ENCODE measurements at regions not wholly inside any gene's neighbourhood (a gene's known extent, or its start where the extent isn't known, plus 50 kb on each side); places are given as distances from the start of the nearest gene placed in this dataset.

DNA sequence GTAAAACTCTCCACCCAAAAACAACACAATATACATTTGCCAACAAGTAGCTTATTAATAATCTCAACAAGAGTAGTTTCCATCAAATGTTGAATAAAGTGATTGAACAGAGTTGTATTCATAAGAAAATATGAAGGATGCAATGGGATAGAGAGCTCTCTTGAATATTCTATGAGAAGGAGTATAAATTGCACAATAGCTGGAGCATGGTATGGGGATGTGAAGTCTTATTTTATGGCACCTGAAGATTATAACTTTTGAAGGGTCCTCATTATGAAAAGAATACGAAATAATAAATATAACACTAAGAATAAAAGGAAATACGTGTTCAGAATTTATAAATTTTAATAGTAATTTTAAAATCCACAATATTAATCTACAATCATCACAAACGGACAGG, 1415.1 kb downstream of the KCNT2 start:
- Histone ChIP-seq H3K27me3 (ENCODE audit: insufficient read depth, low read length) (no peaks in the 10 kb centered on the region), H3K27ac (ENCODE audit: low read depth, low read length, poor library complexity, severe bottlenecking) (no peak overlapping the region), H4K20me1 (ENCODE audit: insufficient read depth, low read length) (no peaks in the 10 kb centered on the region), H3K9me2 (ENCODE audit: low read depth, low read length) (no peaks in the 10 kb centered on the region), H3K36me3 (ENCODE audit: insufficient read depth, low read length) (no peaks in the 10 kb centered on the region), H3K9me3 (ENCODE audit: low read length) (no peaks in the 10 kb centered on the region), H3K9ac (ENCODE audit: low read length) (no peak overlapping the region), H3K4me3 (ENCODE audit: low read depth, low read length, poor library complexity, severe bottlenecking) (no peak overlapping the region), H3K4me1 (ENCODE audit: insufficient read depth, low read length, severe bottlenecking) (peaks cover 22% of the 10 kb centered on the region), H3K79me2 (ENCODE audit: insufficient read depth, low read length) (no peaks in the 10 kb centered on the region), H3F3A (ENCODE audit: insufficient read depth, low read length) (no peaks in the 10 kb centered on the region), H3K4me2 (ENCODE audit: low read length) (no peak overlapping the region), H2AFZ (ENCODE audit: low read length) (no peak overlapping the region)
- TF ChIP-seq, protein P1, sequence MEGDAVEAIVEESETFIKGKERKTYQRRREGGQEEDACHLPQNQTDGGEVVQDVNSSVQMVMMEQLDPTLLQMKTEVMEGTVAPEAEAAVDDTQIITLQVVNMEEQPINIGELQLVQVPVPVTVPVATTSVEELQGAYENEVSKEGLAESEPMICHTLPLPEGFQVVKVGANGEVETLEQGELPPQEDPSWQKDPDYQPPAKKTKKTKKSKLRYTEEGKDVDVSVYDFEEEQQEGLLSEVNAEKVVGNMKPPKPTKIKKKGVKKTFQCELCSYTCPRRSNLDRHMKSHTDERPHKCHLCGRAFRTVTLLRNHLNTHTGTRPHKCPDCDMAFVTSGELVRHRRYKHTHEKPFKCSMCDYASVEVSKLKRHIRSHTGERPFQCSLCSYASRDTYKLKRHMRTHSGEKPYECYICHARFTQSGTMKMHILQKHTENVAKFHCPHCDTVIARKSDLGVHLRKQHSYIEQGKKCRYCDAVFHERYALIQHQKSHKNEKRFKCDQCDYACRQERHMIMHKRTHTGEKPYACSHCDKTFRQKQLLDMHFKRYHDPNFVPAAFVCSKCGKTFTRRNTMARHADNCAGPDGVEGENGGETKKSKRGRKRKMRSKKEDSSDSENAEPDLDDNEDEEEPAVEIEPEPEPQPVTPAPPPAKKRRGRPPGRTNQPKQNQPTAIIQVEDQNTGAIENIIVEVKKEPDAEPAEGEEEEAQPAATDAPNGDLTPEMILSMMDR (IDR thresholded peaks at IDR 0.05; ENCODE audit: low read length) = no peak
- TF ChIP-seq EZH2 (IDR thresholded peaks at IDR 0.05; ENCODE audit: borderline replicate concordance, low read length) = no peak

- Histone ChIP-seq H3K9me2 (ENCODE audit: low read depth, low read length) (no peaks in the 10 kb centered on the region), H3K4me1 (ENCODE audit: insufficient read depth, low read length, severe bottlenecking) (peaks cover 6% of the 10 kb centered on the region), H3K9me3 (ENCODE audit: low read length) (no peaks in the 10 kb centered on the region), H3K79me2 (ENCODE audit: insufficient read depth, low read length) (no peaks in the 10 kb centered on the region), H3K9ac (ENCODE audit: low read length) (no peak overlapping the region), H4K20me1 (ENCODE audit: insufficient read depth, low read length) (no peaks in the 10 kb centered on the region), H2AFZ (ENCODE audit: low read length) (no peak overlapping the region), H3F3A (ENCODE audit: insufficient read depth, low read length) (no peaks in the 10 kb centered on the region), H3K27me3 (ENCODE audit: insufficient read depth, low read length) (no peaks in the 10 kb centered on the region), H3K4me2 (ENCODE audit: low read length) (no peak overlapping the region), H3K27ac (ENCODE audit: low read depth, low read length, poor library complexity, severe bottlenecking) (no peak overlapping the region), H3K4me3 (ENCODE audit: low read depth, low read length, poor library complexity, severe bottlenecking) (no peak overlapping the region), H3K36me3 (ENCODE audit: insufficient read depth, low read length) (no peaks in the 10 kb centered on the region)
- no peak for TF ChIP-seq EZH2 (IDR thresholded peaks at IDR 0.05; ENCODE audit: borderline replicate concordance, low read length)
These were observed 1419.4 kb downstream of the KCNT2 start for GRCh38 chr1:195188821-195189220.

- Histone ChIP-seq H3K4me3 (ENCODE audit: low read depth, low read length, poor library complexity, severe bottlenecking) (no peak overlapping the region), H4K20me1 (ENCODE audit: insufficient read depth, low read length) (no peaks in the 10 kb centered on the region), H3K9ac (ENCODE audit: low read length) (no peak overlapping the region), H3K9me2 (ENCODE audit: low read depth, low read length) (no peaks in the 10 kb centered on the region), H3K27ac (ENCODE audit: low read depth, low read length, poor library complexity, severe bottlenecking) (no peak overlapping the region), H2AFZ (ENCODE audit: low read length) (no peak overlapping the region), H3F3A (ENCODE audit: insufficient read depth, low read length) (no peaks in the 10 kb centered on the region), H3K4me2 (ENCODE audit: low read length) (no peak overlapping the region), H3K9me3 (ENCODE audit: low read length) (no peaks in the 10 kb centered on the region), H3K36me3 (ENCODE audit: insufficient read depth, low read length) (no peaks in the 10 kb centered on the region), H3K4me1 (ENCODE audit: insufficient read depth, low read length, severe bottlenecking) (peaks cover 6% of the 10 kb centered on the region), H3K27me3 (ENCODE audit: insufficient read depth, low read length) (no peaks in the 10 kb centered on the region), H3K79me2 (ENCODE audit: insufficient read depth, low read length) (no peaks in the 10 kb centered on the region)
- TF ChIP-seq, protein P1 (IDR thresholded peaks at IDR 0.05; ENCODE audit: low read length) = no peak
- TF ChIP-seq EZH2 (IDR thresholded peaks at IDR 0.05; ENCODE audit: borderline replicate concordance, low read length) = no peak
These were observed 1421.7 kb downstream of the KCNT2 start for GRCh38 chr1:195186544-195186943.

DNA sequence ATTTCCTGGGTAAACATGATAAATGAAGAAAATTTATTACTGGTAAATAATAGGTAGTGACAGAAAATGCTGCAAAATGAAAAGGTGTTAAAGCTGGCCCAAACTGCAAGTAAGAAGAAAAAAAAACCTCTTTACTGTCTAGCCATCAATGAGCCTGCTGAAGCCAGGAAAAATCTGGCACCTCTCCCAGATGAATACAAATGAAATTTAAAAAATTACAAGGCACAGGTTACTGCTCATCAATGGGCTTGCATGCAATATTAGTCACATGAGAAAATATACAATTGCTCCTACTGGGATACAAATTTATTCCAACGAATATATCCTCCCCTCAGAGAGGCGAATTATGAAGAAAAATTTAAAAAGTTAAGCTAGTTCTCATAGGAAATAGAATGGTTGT, 1422.5 kb downstream of the KCNT2 start:
- no peak for TF ChIP-seq EZH2 (IDR thresholded peaks at IDR 0.05; ENCODE audit: borderline replicate concordance, low read length)
- TF ChIP-seq, protein P1 (IDR thresholded peaks at IDR 0.05; ENCODE audit: low read length) = no peak
- Histone ChIP-seq H3K4me3 (ENCODE audit: low read depth, low read length, poor library complexity, severe bottlenecking) (no peak overlapping the region), H3K27ac (ENCODE audit: low read depth, low read length, poor library complexity, severe bottlenecking) (no peak overlapping the region), H3K9ac (ENCODE audit: low read length) (no peak overlapping the region), H3K4me1 (ENCODE audit: insufficient read depth, low read length, severe bottlenecking) (peaks cover 6% of the 10 kb centered on the region), H3K9me2 (ENCODE audit: low read depth, low read length) (no peaks in the 10 kb centered on the region), H4K20me1 (ENCODE audit: insufficient read depth, low read length) (no peaks in the 10 kb centered on the region), H3K79me2 (ENCODE audit: insufficient read depth, low read length) (no peaks in the 10 kb centered on the region), H3K9me3 (ENCODE audit: low read length) (no peaks in the 10 kb centered on the region), H3K4me2 (ENCODE audit: low read length) (no peak overlapping the region), H3K27me3 (ENCODE audit: insufficient read depth, low read length) (no peaks in the 10 kb centered on the region), H3K36me3 (ENCODE audit: insufficient read depth, low read length) (no peaks in the 10 kb centered on the region), H3F3A (ENCODE audit: insufficient read depth, low read length) (no peaks in the 10 kb centered on the region), H2AFZ (ENCODE audit: low read length) (no peak overlapping the region)
